ENCODE measurements at regions not wholly inside any gene's neighbourhood (a gene's known extent, or its start where the extent isn't known, plus 50 kb on each side); places are given as distances from the start of the nearest gene placed in this dataset.

GRCh38 chr13:111472083-111472482 is 151.6 kb downstream of the TEX29 start:
- no peaks in the 10 kb centered on the region for H3K27me3 ChIP-seq (ENCODE audit: insufficient read depth, low read length)
- H3K27ac ChIP-seq (ENCODE audit: low read length) = no peak overlapping the region
- no peaks in the 10 kb centered on the region for H3K9me3 ChIP-seq (ENCODE audit: insufficient read depth, low read depth, low read length)
- H3K9ac ChIP-seq (ENCODE audit: low read depth, low read length) = no peak overlapping the region
- H3K4me3 ChIP-seq (ENCODE audit: low read length) = no peak overlapping the region
- H3K36me3 ChIP-seq (ENCODE audit: insufficient read depth, low read depth, low read length) = no peaks in the 10 kb centered on the region
- no peaks in the 10 kb centered on the region for H3K4me1 ChIP-seq (ENCODE audit: insufficient read depth, low read length)

DNA sequence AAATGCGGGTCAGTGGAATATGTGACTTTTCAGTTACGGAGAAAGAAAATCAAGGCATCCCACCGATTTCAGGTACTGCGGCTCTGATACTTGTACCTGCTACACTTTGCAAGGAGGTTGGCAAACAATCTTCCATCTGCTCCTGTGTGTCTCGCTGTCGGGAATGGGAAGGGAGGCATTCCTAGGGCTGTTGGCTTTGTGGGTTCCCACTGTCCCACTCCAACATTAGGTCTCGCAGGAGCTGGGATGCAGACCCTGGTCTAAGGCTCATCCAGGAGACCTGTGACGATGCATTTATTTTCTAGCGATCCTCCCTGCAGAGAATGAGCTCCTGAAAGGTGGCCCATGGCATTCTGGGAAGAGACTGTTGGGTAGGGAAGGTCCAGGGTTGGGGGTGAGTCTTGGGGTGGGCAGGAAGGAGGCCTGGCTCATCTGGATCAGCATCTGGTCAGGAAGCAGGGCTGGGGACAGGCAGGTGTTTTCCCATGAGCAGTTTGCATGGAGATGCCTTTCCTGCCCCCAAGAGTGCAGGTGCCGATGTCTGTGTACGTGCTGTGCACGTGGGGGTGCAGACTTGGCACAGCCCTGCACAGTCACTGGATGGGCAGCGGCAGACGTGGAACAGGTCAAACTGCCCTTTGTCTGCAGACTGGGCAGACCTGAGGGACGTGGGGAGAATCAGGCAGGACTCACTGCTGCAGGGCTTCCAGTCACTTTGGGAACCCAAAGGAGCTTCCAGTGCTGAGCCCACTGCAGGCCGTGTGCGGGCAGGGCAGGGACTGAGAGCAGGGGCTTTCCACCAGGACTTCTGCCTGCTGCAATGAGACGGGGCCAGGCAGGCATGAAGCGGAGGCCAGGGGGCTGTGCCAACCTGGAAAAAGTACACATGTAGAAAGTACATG is 152.4 kb downstream of the TEX29 start:
- Histone ChIP-seq H3K36me3 (ENCODE audit: insufficient read depth, low read depth, low read length) (no peaks in the 10 kb centered on the region), H3K4me3 (ENCODE audit: low read length) (no peak overlapping the region), H3K27me3 (ENCODE audit: insufficient read depth, low read length) (no peaks in the 10 kb centered on the region), H3K4me1 (ENCODE audit: insufficient read depth, low read length) (no peaks in the 10 kb centered on the region), H3K9ac (ENCODE audit: low read depth, low read length) (no peak overlapping the region), H3K27ac (ENCODE audit: low read length) (no peak overlapping the region), H3K9me3 (ENCODE audit: insufficient read depth, low read depth, low read length) (no peaks in the 10 kb centered on the region)

DNA sequence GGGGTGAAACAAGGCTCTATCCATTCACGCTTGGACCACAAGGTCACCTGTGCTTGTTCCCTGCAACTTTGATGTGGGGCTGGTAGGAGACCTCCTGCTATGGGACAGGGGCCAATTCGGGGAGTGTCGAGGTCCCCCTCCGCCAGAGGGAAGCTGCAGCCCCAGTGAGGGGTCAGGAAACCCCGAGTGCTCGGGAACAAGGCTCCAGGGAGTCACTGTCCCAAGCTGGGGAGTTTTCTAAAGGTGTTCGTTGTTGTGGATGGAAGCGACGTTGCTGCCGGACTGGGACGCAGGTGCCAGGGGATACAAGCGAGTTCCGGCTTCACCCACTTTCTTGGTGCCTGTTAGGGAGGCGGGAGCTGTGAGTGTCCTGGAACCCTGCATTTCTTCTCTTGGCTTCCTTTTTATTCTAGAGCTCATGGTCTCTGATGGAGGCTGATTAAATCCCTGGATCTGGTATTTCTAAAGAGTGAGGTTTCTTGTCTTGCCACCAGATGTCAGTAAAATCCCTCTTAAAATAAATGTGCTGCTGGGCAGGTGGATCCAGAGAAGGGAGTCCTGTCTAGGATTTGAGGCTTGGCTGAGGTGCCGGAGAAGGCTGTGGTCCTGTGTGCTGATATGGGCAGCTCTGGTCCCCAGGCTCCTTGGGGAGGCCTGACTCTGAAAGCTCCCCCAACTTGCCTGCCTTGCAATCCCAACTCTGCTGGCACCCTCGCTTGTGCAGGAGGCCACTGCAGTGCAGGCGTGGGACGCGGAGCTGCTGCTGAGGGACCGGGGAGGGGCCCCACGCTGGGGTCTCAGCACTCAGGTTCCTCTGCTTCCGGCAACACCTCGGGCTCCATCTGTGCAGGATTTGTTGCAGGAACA is 153.9 kb downstream of the TEX29 start:
- H3K36me3 ChIP-seq (ENCODE audit: insufficient read depth, low read depth, low read length) = no peaks in the 10 kb centered on the region
- no peaks in the 10 kb centered on the region for H3K4me1 ChIP-seq (ENCODE audit: insufficient read depth, low read length)
- H3K9ac ChIP-seq (ENCODE audit: low read depth, low read length) = no peak overlapping the region
- H3K4me3 ChIP-seq (ENCODE audit: low read length) = no peak overlapping the region
- no peak overlapping the region for H3K27ac ChIP-seq (ENCODE audit: low read length)
- H3K9me3 ChIP-seq (ENCODE audit: insufficient read depth, low read depth, low read length) = no peaks in the 10 kb centered on the region
- no peaks in the 10 kb centered on the region for H3K27me3 ChIP-seq (ENCODE audit: insufficient read depth, low read length)

DNA sequence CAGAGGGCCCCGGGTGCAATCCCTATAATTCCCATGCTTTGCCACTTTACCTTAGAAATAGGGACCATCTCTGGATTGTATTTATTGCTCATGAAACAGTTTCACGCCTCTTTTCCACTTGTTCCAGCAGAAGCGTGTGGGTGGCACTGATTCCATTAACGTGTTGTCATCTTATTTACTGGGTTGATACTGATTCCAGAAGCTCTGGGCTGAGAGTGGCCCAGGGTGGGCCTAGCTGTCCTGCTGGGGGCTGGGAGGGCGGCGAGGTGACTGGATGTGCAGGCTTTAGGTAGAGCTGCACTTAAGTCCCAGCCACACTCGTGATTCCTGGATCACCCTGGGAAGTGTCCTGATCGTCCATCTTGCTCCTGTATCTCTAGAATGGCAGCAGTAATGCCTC is 155.0 kb downstream of the TEX29 start:
- H3K4me1 ChIP-seq (ENCODE audit: insufficient read depth, low read length) = no peaks in the 10 kb centered on the region
- H3K9ac ChIP-seq (ENCODE audit: low read depth, low read length) = no peak overlapping the region
- no peak overlapping the region for H3K4me3 ChIP-seq (ENCODE audit: low read length)
- H3K27ac ChIP-seq (ENCODE audit: low read length) = no peak overlapping the region
- no peaks in the 10 kb centered on the region for H3K27me3 ChIP-seq (ENCODE audit: insufficient read depth, low read length)
- H3K9me3 ChIP-seq (ENCODE audit: insufficient read depth, low read depth, low read length) = no peaks in the 10 kb centered on the region
- H3K36me3 ChIP-seq (ENCODE audit: insufficient read depth, low read depth, low read length) = no peaks in the 10 kb centered on the region

- no peaks in the 10 kb centered on the region for H3K27me3 ChIP-seq (ENCODE audit: insufficient read depth, low read length)
- no peaks in the 10 kb centered on the region for H3K9me3 ChIP-seq (ENCODE audit: insufficient read depth, low read depth, low read length)
- no peaks in the 10 kb centered on the region for H3K4me1 ChIP-seq (ENCODE audit: insufficient read depth, low read length)
- H3K9ac ChIP-seq (ENCODE audit: low read depth, low read length) = no peak overlapping the region
- no peaks in the 10 kb centered on the region for H3K36me3 ChIP-seq (ENCODE audit: insufficient read depth, low read depth, low read length)
- H3K27ac ChIP-seq (ENCODE audit: low read length) = no peak overlapping the region
- H3K4me3 ChIP-seq (ENCODE audit: low read length) = no peak overlapping the region
These were observed 155.8 kb downstream of the TEX29 start for GRCh38 chr13:111476197-111476596.

GRCh38 chr13:111479412-111479811 is 159.0 kb downstream of the TEX29 start:
- Histone ChIP-seq H3K9me3 (ENCODE audit: insufficient read depth, low read depth, low read length) (no peaks in the 10 kb centered on the region), H3K9ac (ENCODE audit: low read depth, low read length) (no peak overlapping the region), H3K4me3 (ENCODE audit: low read length) (no peak overlapping the region), H3K27ac (ENCODE audit: low read length) (no peak overlapping the region), H3K4me1 (ENCODE audit: insufficient read depth, low read length) (no peaks in the 10 kb centered on the region), H3K36me3 (ENCODE audit: insufficient read depth, low read depth, low read length) (no peaks in the 10 kb centered on the region), H3K27me3 (ENCODE audit: insufficient read depth, low read length) (no peaks in the 10 kb centered on the region)

GRCh38 chr13:111480503-111480902 is 160.1 kb downstream of the TEX29 start:
- Histone ChIP-seq H3K4me3 (ENCODE audit: low read length) (no peak overlapping the region), H3K36me3 (ENCODE audit: insufficient read depth, low read depth, low read length) (no peaks in the 10 kb centered on the region), H3K27me3 (ENCODE audit: insufficient read depth, low read length) (no peaks in the 10 kb centered on the region), H3K27ac (ENCODE audit: low read length) (no peak overlapping the region), H3K9me3 (ENCODE audit: insufficient read depth, low read depth, low read length) (no peaks in the 10 kb centered on the region), H3K4me1 (ENCODE audit: insufficient read depth, low read length) (no peaks in the 10 kb centered on the region), H3K9ac (ENCODE audit: low read depth, low read length) (no peak overlapping the region)

GRCh38 chr13:111480976-111481375 is 160.5 kb downstream of the TEX29 start:
- no peaks in the 10 kb centered on the region for H3K36me3 ChIP-seq (ENCODE audit: insufficient read depth, low read depth, low read length)
- no peaks in the 10 kb centered on the region for H3K4me1 ChIP-seq (ENCODE audit: insufficient read depth, low read length)
- no peak overlapping the region for H3K9ac ChIP-seq (ENCODE audit: low read depth, low read length)
- no peaks in the 10 kb centered on the region for H3K9me3 ChIP-seq (ENCODE audit: insufficient read depth, low read depth, low read length)
- no peak overlapping the region for H3K4me3 ChIP-seq (ENCODE audit: low read length)
- H3K27ac ChIP-seq (ENCODE audit: low read length) = no peak overlapping the region
- H3K27me3 ChIP-seq (ENCODE audit: insufficient read depth, low read length) = no peaks in the 10 kb centered on the region

- no peaks in the 10 kb centered on the region for H3K36me3 ChIP-seq (ENCODE audit: insufficient read depth, low read depth, low read length)
- no peak overlapping the region for H3K4me3 ChIP-seq (ENCODE audit: low read length)
- no peaks in the 10 kb centered on the region for H3K27me3 ChIP-seq (ENCODE audit: insufficient read depth, low read length)
- peaks cover 10% of the 10 kb centered on the region for H3K9me3 ChIP-seq (ENCODE audit: insufficient read depth, low read depth, low read length)
- H3K4me1 ChIP-seq (ENCODE audit: insufficient read depth, low read length) = no peaks in the 10 kb centered on the region
- no peak overlapping the region for H3K27ac ChIP-seq (ENCODE audit: low read length)
- no peak overlapping the region for H3K9ac ChIP-seq (ENCODE audit: low read depth, low read length)
These were observed 161.7 kb downstream of the TEX29 start for GRCh38 chr13:111482126-111482525.

DNA sequence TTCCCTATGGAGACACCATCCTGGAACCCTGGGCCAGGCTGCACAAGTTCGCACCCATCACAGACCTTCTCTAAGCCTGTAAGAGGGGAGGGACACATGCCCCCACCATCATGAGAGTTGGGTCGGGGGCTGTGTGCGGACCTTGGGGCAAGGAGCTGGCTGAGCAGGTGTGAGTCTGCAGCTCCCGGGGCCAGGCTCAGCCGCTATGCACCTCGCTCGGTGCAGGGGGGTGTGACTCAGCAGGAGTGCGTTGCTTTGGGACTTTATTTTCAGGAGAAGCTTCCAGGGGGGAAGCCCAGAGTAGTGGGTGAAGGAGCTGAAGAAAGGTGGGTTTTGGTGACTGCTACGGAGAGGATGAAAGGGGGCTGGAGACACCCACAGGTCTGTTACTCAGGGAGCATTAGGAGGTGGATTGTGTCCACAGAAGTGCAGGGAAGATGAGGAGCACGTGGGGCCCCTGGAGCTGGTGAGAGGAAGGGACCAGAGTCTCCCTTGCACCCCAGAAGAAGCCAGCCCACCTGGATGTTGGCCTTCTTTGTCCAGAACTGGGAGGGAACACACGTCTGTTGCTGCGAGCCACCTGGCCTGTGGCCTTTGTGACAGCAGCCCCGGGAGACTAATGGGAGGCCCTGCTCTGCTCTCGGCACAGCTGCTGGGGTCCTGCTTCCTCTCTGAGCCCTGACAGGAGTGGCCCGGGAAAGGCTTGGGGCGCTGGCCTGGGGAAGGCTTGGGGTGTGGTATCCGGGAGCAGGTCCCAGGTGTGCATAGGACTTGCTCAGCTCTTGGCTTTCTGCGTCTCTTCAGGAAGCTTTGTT is 162.6 kb downstream of the TEX29 start:
- no peak overlapping the region for H3K4me3 ChIP-seq (ENCODE audit: low read length)

GRCh38 chr13:111483621-111483987 is 163.2 kb downstream of the TEX29 start:
- Histone ChIP-seq H3K36me3 (ENCODE audit: insufficient read depth, low read depth, low read length) (no peaks in the 10 kb centered on the region), H3K9ac (ENCODE audit: low read depth, low read length) (no peak overlapping the region), H3K4me1 (ENCODE audit: insufficient read depth, low read length) (no peaks in the 10 kb centered on the region), H3K27me3 (ENCODE audit: insufficient read depth, low read length) (no peaks in the 10 kb centered on the region), H3K4me3 (ENCODE audit: low read length) (no peak overlapping the region), H3K27ac (ENCODE audit: low read length) (no peak overlapping the region), H3K9me3 (ENCODE audit: insufficient read depth, low read depth, low read length) (peaks cover 18% of the 10 kb centered on the region)

More for the DNA sequence above, 162.6 kb downstream of the TEX29 start:
- no peaks in the 10 kb centered on the region for H3K4me1 ChIP-seq (ENCODE audit: insufficient read depth, low read length)
- H3K9ac ChIP-seq (ENCODE audit: low read depth, low read length) = no peak overlapping the region
- H3K27me3 ChIP-seq (ENCODE audit: insufficient read depth, low read length) = no peaks in the 10 kb centered on the region
- no peak overlapping the region for H3K27ac ChIP-seq (ENCODE audit: low read length)
- H3K36me3 ChIP-seq (ENCODE audit: insufficient read depth, low read depth, low read length) = no peaks in the 10 kb centered on the region
- peaks cover 18% of the 10 kb centered on the region for H3K9me3 ChIP-seq (ENCODE audit: insufficient read depth, low read depth, low read length)
